ENCODE measurements at regions not wholly inside any gene's neighbourhood (a gene's known extent, or its start where the extent isn't known, plus 50 kb on each side); places are given as distances from the start of the nearest gene placed in this dataset.

GRCh38 chr6:6091608-6092002, 84.9 kb upstream of the NRN1 start:
- Histone ChIP-seq H3K9me3 (ENCODE audit: insufficient read depth, low read length) (no peaks in the 10 kb centered on the region), H3K9ac (ENCODE audit: low read length) (no peak overlapping the region), H3K27me3 (ENCODE audit: low read length) (no peaks in the 10 kb centered on the region), H3K36me3 (ENCODE audit: low read length) (no peaks in the 10 kb centered on the region), H3F3A (ENCODE audit: insufficient read depth) (no peaks in the 10 kb centered on the region), H3K79me2 (ENCODE audit: insufficient read depth, low read length) (no peaks in the 10 kb centered on the region), H3K27ac (ENCODE audit: low read depth, low read length) (no peak overlapping the region), H3K4me3 (ENCODE audit: insufficient read depth, low read length, poor library complexity, severe bottlenecking) (no peak overlapping the region), H4K20me1 (ENCODE audit: low read depth, low read length) (no peaks in the 10 kb centered on the region), H3K4me2 (ENCODE audit: low read depth, low read length, poor library complexity, severe bottlenecking) (no peak overlapping the region), H2AFZ (ENCODE audit: low read depth, low read length, severe bottlenecking) (no peak overlapping the region), H3K9me2 (replicated peaks; ENCODE audit: insufficient read depth, low read length) (no peaks in the 10 kb centered on the region)
- TF ChIP-seq EZH2phosphoT487 (conservative IDR thresholded peaks at IDR 0.05; ENCODE audit: low read length) = no peak
- TF ChIP-seq CTCF (IDR thresholded peaks at IDR 0.05; ENCODE audit: insufficient read depth, low read length, poor library complexity, severe bottlenecking) = no peak

GRCh38 chr6:6090861-6091607, 84.3 kb upstream of the NRN1 start:
- Histone ChIP-seq H4K20me1 (ENCODE audit: low read depth, low read length) (no peaks in the 10 kb centered on the region), H3K9me2 (replicated peaks; ENCODE audit: insufficient read depth, low read length) (no peaks in the 10 kb centered on the region), H3K9ac (ENCODE audit: low read length) (no peak overlapping the region), H3K36me3 (ENCODE audit: low read length) (no peaks in the 10 kb centered on the region), H3K9me3 (ENCODE audit: insufficient read depth, low read length) (no peaks in the 10 kb centered on the region), H3K27me3 (ENCODE audit: low read length) (no peaks in the 10 kb centered on the region), H2AFZ (ENCODE audit: low read depth, low read length, severe bottlenecking) (no peak overlapping the region), H3K27ac (ENCODE audit: low read depth, low read length) (no peak overlapping the region), H3F3A (ENCODE audit: insufficient read depth) (no peaks in the 10 kb centered on the region), H3K79me2 (ENCODE audit: insufficient read depth, low read length) (no peaks in the 10 kb centered on the region), H3K4me2 (ENCODE audit: low read depth, low read length, poor library complexity, severe bottlenecking) (no peak overlapping the region), H3K4me3 (ENCODE audit: insufficient read depth, low read length, poor library complexity, severe bottlenecking) (no peak overlapping the region)
- TF ChIP-seq EZH2phosphoT487 (conservative IDR thresholded peaks at IDR 0.05; ENCODE audit: low read length) (no peak), CTCF (IDR thresholded peaks at IDR 0.05; ENCODE audit: insufficient read depth, low read length, poor library complexity, severe bottlenecking) (no peak)

GRCh38 chr6:6085928-6086668, 79.4 kb upstream of the NRN1 start:
- H3K27ac ChIP-seq (ENCODE audit: low read depth, low read length) = no peak overlapping the region
- TF ChIP-seq CTCF (IDR thresholded peaks at IDR 0.05; ENCODE audit: insufficient read depth, low read length, poor library complexity, severe bottlenecking) = no peak
- H3K9ac ChIP-seq (ENCODE audit: low read length) = no peak overlapping the region
- H3K4me3 ChIP-seq (ENCODE audit: insufficient read depth, low read length, poor library complexity, severe bottlenecking) = no peak overlapping the region
- H3K9me2 ChIP-seq (replicated peaks; ENCODE audit: insufficient read depth, low read length) = no peaks in the 10 kb centered on the region
- H4K20me1 ChIP-seq (ENCODE audit: low read depth, low read length) = no peaks in the 10 kb centered on the region
- H3K4me2 ChIP-seq (ENCODE audit: low read depth, low read length, poor library complexity, severe bottlenecking) = no peak overlapping the region
- no peaks in the 10 kb centered on the region for H3K79me2 ChIP-seq (ENCODE audit: insufficient read depth, low read length)
- no peaks in the 10 kb centered on the region for H3K36me3 ChIP-seq (ENCODE audit: low read length)
- no peaks in the 10 kb centered on the region for H3K27me3 ChIP-seq (ENCODE audit: low read length)
- no peak overlapping the region for H2AFZ ChIP-seq (ENCODE audit: low read depth, low read length, severe bottlenecking)
- no peaks in the 10 kb centered on the region for H3K9me3 ChIP-seq (ENCODE audit: insufficient read depth, low read length)
- no peaks in the 10 kb centered on the region for H3F3A ChIP-seq (ENCODE audit: insufficient read depth)
